HepG2 (cell line): ENCODE measurements at regions not wholly inside any gene's neighbourhood (a gene's known extent, or its start where the extent isn't known, plus 50 kb on each side); places are given as distances from the start of the nearest gene placed in this dataset.

Experiments
- ATAC-seq: fragments of 200-7000 bp; cut with Tn5 transposase; 3 replicates; pipeline ENCODE4 v1.9.1; 2020; ENCODE audit warnings: mild to moderate bottlenecking, moderate library complexity
- BruUV-seq: library from RNA; stranded (reverse); fragments of 400-500 nt; replicated peaks from 2 replicates; lab custom pipeline; 2021; lab: Mats Ljungman, UMichigan
- CTCF ChIA-PET: fragments of 300-600 bp; formaldehyde crosslinking; extraction: SDS; loops from one replicate; lab custom pipeline; 2021; ENCODE audit warnings: low total read pairs, inconsistent platforms, low intra/inter-chr PET ratio; lab: Yijun Ruan, JAX
- POLR2A ChIA-PET: fragments of 350-600 bp; sonication (Branson Sonifier 250); formaldehyde crosslinking; loops from one replicate; lab custom pipeline; 2020; ENCODE audit warnings: antibody characterized with exemption, inconsistent platforms; lab: Yijun Ruan, JAX
- DNase-seq: peaks from one replicate; pipeline ENCODE4 v3.0.0-alpha.2; 2015; ENCODE audit warnings: low spot score
- FAIRE-seq: peaks from 3 replicates; lab custom pipeline; 2011; peaks lifted over from hg19 to GRCh38; lab: Jason Lieb, UNC
- H2AFZ ChIP-seq: one replicate; pipeline ENCODE4 v1.6.1; 2011; ENCODE audit warnings: low read length, inconsistent platforms
- H3K27ac ChIP-seq: fragments of 300-600 bp; 3 replicates; pipeline ENCODE4 v1.8.0; 2011; ENCODE audit warnings: mixed run types, mild to moderate bottlenecking, mixed read lengths, low read length, inconsistent platforms; ENCODE audit not compliant: insufficient read depth; ENCODE audit errors: extremely low read length
- H3K27me3 ChIP-seq, 2 experiments: fragments of 200-600 bp in 1 of 2; 2 replicates in 1 of 2; 3 replicates in 1 of 2; pipeline versions ENCODE4 v1.6.0 to v1.8.0; 2011; ENCODE audit warnings: low read length in 2 of 2, mild to moderate bottlenecking in 2 of 2, moderate library complexity in 2 of 2, inconsistent platforms in 1 of 2; ENCODE audit not compliant: insufficient read depth in 2 of 2, control insufficient read depth in 1 of 2
- H3K36me3 ChIP-seq, 2 experiments: fragments of 200-600 bp in 1 of 2; replicated peaks in 1 of 2; 2 replicates in 1 of 2; 3 replicates in 1 of 2; pipeline versions ENCODE4 v1.5.1 to v1.8.0; 2011; ENCODE audit warnings: low read length in 2 of 2, inconsistent platforms in 1 of 2; ENCODE audit not compliant: insufficient read depth in 2 of 2, control insufficient read depth in 1 of 2
- H3K4me1 ChIP-seq: 2 replicates; pipeline ENCODE4 v1.5.1; 2012; ENCODE audit warnings: low read length, inconsistent platforms; ENCODE audit not compliant: insufficient read depth
- H3K4me2 ChIP-seq: 2 replicates; pipeline ENCODE4 v1.6.0; 2011; ENCODE audit warnings: low read depth, low read length, inconsistent platforms
- H3K4me3 ChIP-seq, 3 experiments: fragments of 200-600 bp in 1 of 3; sonication (generic), shearing (Covaris generic) in 1 of 3; replicated peaks in 1 of 3; 2 replicates each; pipeline ENCODE4 v1.5.1; 2011 to 2016; ENCODE audit warnings: low read length in 3 of 3, inconsistent platforms in 2 of 3, low read depth in 2 of 3, mild to moderate bottlenecking in 2 of 3, control low read depth in 1 of 3, mixed read lengths in 1 of 3; ENCODE audit not compliant: insufficient read depth in 1 of 3
- H3K79me2 ChIP-seq: one replicate; pipeline ENCODE4 v1.6.1; 2011; ENCODE audit warnings: low read length, inconsistent platforms; ENCODE audit not compliant: insufficient read depth
- H3K9ac ChIP-seq: 2 replicates; pipeline ENCODE4 v1.6.0; 2011; ENCODE audit warnings: mild to moderate bottlenecking, low read depth, low read length, inconsistent platforms; ENCODE audit not compliant: insufficient read depth
- H3K9me3 ChIP-seq: 2 replicates; pipeline ENCODE4 v1.5.1; 2012; ENCODE audit warnings: mild to moderate bottlenecking, low read length
- H4K20me1 ChIP-seq: 2 replicates; pipeline ENCODE4 v1.6.0; 2011; ENCODE audit warnings: inconsistent platforms, mild to moderate bottlenecking, low read length, moderate library complexity; ENCODE audit not compliant: insufficient read depth
- DR1 ChIP-seq: sonication (generic); formaldehyde crosslinking; IDR thresholded peaks from 2 replicates; pipeline ENCODE4 v1.8.0; 2021; ENCODE audit warnings: mild to moderate bottlenecking, missing genetic modification reagents, inconsistent platforms
- GABPB1 ChIP-seq: IDR thresholded peaks from 2 replicates; pipeline ENCODE4 v1.6.1; 2016; ENCODE audit warnings: mild to moderate bottlenecking, missing genetic modification reagents, moderate library complexity, missing compliant biosample characterization
- MLXIP ChIP-seq: sonication (generic); formaldehyde crosslinking; IDR thresholded peaks from 2 replicates; pipeline ENCODE4 v1.9.0; 2021; ENCODE audit warnings: missing genetic modification reagents, borderline replicate concordance
- MTA1 ChIP-seq: sonication (generic); formaldehyde crosslinking; IDR thresholded peaks from 2 replicates; pipeline ENCODE4 v1.4.0; 2020; ENCODE audit warnings: missing genetic modification reagents, mild to moderate bottlenecking, borderline replicate concordance
- PRDM4 ChIP-seq: sonication (generic); formaldehyde crosslinking; IDR thresholded peaks from 2 replicates; pipeline ENCODE4 v1.9.0; 2021; ENCODE audit warnings: missing genetic modification reagents, borderline replicate concordance
- RFX3 ChIP-seq: IDR thresholded peaks from 2 replicates; pipeline ENCODE4 v1.6.1; 2016; ENCODE audit warnings: missing biosample characterization, missing genetic modification reagents
- RXRA ChIP-seq: sonication (generic); formaldehyde crosslinking; IDR thresholded peaks from 2 replicates; pipeline ENCODE4 v1.5.1; 2020; ENCODE audit warnings: missing genetic modification reagents
- ZFP41 ChIP-seq: sonication (generic); formaldehyde crosslinking; IDR thresholded peaks from 2 replicates; pipeline ENCODE4 v1.4.0; 2020; ENCODE audit warnings: mild to moderate bottlenecking, missing genetic modification reagents, borderline replicate concordance
- ZIK1 ChIP-seq: sonication (generic); formaldehyde crosslinking; IDR thresholded peaks from 2 replicates; pipeline ENCODE4 v1.5.0; 2020; ENCODE audit warnings: mild to moderate bottlenecking, low read depth, missing genetic modification reagents, borderline replicate concordance
- ZNF382 ChIP-seq: sonication (generic); formaldehyde crosslinking; IDR thresholded peaks from 2 replicates; pipeline ENCODE4 v1.5.0; 2020; ENCODE audit warnings: missing genetic modification reagents, mild to moderate bottlenecking, borderline replicate concordance
- ZNF883 ChIP-seq: sonication (generic); formaldehyde crosslinking; IDR thresholded peaks from 2 replicates; pipeline ENCODE4 v1.5.1; 2020; ENCODE audit warnings: mild to moderate bottlenecking, missing genetic modification reagents; ENCODE audit errors: not compliant biosample characterization
- WGBS: methylation state at CpG from one replicate; pipeline ENCODE4 v1.1.6; 2017; ENCODE audit warnings: low lambda C conversion rate; 5-methylcytosine and 5-hydroxymethylcytosine counted together
- in situ Hi-C: cut with HindIII; loops from 2 replicates; pipeline ENCODE4 v1.10.0; 2017; ENCODE audit warnings: low pct_unique_long_range_greater_than_20kb; ENCODE audit not compliant: extremely low pct_ligation_motif_present
- intact Hi-C: fragments of 100-400 bp; cut with micrococcal nuclease; formaldehyde crosslinking; loops from one replicate; pipeline ENCODE4 v1.10.0; 2022; ENCODE audit not compliant: unreplicated experiment
- TF ChIP-seq, protein P1 (sequence below): sonication (generic); formaldehyde crosslinking; IDR thresholded peaks from 2 replicates; pipeline ENCODE4 v1.4.0; 2020; ENCODE audit warnings: mild to moderate bottlenecking, missing genetic modification reagents
- TF ChIP-seq, protein P2 (sequence below): sonication (generic); formaldehyde crosslinking; IDR thresholded peaks from 2 replicates; pipeline ENCODE4 v1.8.0; 2022; ENCODE audit warnings: low read depth, missing genetic modification reagents

DNA sequence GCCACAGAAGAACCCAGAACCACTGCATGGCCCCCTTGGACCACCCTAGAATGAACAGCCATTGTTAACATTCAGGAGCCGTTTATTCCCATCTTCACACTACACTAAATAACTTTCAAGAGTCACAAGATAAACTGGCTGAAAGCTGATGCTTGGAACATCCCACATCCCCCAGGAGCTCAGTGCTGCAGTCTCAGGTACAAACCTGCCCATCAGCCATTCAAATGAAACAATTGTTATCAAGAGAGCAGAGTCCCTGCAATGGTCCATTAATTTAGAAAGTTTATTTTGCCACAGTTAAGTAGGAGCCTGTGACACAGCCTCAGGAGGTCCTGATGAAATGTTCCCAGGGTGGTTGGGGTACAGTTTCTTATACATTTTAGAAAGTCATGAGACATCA is 123.8 kb upstream of the ZNF91 start (continued):
- TF ChIP-seq RXRA (CRISPR knock-in tag) (no peak), RFX3 (CRISPR knock-in tag) (no peak)

DNA sequence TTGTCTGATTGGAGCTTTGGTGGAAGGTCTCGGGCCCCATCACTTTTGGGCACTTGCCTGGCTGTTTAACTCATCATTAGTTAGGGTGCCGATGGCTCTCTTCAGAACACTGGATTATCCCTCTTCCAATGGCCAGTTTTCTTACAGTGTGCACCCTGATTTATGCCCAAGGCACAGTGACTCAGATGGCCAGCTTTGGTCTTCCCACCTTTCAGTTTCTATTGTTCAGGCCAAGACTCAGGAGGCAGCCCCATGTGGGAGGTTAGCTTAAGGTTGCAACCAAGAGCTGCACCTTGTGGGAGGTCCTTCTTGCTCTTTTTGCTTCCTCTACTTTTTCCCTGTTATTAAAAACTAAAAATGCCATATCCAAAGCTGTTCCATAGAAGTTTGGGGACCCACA is 121.0 kb upstream of the ZNF91 start:
- WGBS, result 7% methylated on average over 2 of the region's 2 CpGs
- in situ Hi-C loops, result no loop called here
- H3K9me3 ChIP-seq, result peaks cover 89% of the 10 kb centered on the region
- no peaks in the 10 kb centered on the region for H3K27me3 ChIP-seq
- H2AFZ ChIP-seq, result no peak overlapping the region
- CTCF ChIA-PET, result no interaction called here
- H3K79me2 ChIP-seq, result no peaks in the 10 kb centered on the region
- no peaks in the 10 kb centered on the region for H3K4me1 ChIP-seq
- no peak for ATAC-seq
- H3K27ac ChIP-seq, result no peak overlapping the region
- POLR2A ChIA-PET, result no interaction called here
- H3K36me3 ChIP-seq, result no peaks in the 10 kb centered on the region
- no peaks in the 10 kb centered on the region for H4K20me1 ChIP-seq
- no peak overlapping the region for H3K9ac ChIP-seq
- no peak for FAIRE-seq
- no peak overlapping the region for H3K4me2 ChIP-seq
- DNase-seq, result no peak
- no peak overlapping the region for H3K4me3 ChIP-seq
- intact Hi-C loops, result no loop called here
- no peak for TF ChIP-seq GABPB1 (CRISPR knock-in tag)
- TF ChIP-seq MLXIP (CRISPR knock-in tag), result no peak
- TF ChIP-seq PRDM4 (CRISPR knock-in tag), result no peak
- no peak for TF ChIP-seq ZIK1
- TF ChIP-seq, protein P1, sequence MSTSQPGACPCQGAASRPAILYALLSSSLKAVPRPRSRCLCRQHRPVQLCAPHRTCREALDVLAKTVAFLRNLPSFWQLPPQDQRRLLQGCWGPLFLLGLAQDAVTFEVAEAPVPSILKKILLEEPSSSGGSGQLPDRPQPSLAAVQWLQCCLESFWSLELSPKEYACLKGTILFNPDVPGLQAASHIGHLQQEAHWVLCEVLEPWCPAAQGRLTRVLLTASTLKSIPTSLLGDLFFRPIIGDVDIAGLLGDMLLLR (CRISPR knock-in tag), result no peak
- TF ChIP-seq ZFP41 (CRISPR knock-in tag), result no peak
- no peak for TF ChIP-seq ZNF883 (CRISPR knock-in tag)
- TF ChIP-seq MTA1 (CRISPR knock-in tag), result no peak
- TF ChIP-seq DR1, result no peak
- TF ChIP-seq ZNF382 (CRISPR knock-in tag), result no peak
- TF ChIP-seq, protein P2, sequence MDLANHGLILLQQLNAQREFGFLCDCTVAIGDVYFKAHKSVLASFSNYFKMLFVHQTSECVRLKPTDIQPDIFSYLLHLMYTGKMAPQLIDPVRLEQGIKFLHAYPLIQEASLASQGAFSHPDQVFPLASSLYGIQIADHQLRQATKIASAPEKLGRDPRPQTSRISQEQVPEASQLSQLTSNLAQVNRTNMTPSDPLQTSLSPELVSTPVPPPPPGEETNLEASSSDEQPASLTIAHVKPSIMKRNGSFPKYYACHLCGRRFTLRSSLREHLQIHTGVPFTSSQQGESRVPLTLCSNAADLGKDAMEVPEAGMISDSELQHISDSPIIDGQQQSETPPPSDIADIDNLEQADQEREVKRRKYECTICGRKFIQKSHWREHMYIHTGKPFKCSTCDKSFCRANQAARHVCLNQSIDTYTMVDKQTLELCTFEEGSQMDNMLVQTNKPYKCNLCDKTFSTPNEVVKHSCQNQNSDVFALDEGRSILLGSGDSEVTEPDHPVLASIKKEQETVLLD (CRISPR knock-in tag), result no peak
- BruUV-seq, result no TSS peak
